HEK293 (cell line): ENCODE measurements at regions not wholly inside any gene's neighbourhood (a gene's known extent, or its start where the extent isn't known, plus 50 kb on each side); places are given as distances from the start of the nearest gene placed in this dataset.
A peak's percentile ranks its signal among the peaks of the same experiment; 100 is the strongest.

Experiments used
- GLIS2 ChIP-seq: fragments of 450-650 bp; formaldehyde crosslinking; IDR thresholded peaks from 2 replicates; pipeline ENCODE4 v1.5.1; 2016; ENCODE audit warnings: missing biosample characterization, missing genetic modification characterization
- SP2 ChIP-seq: fragments of 450-650 bp; formaldehyde crosslinking; IDR thresholded peaks from 2 replicates; pipeline ENCODE4 v1.5.1; 2016; ENCODE audit warnings: missing biosample characterization, missing genetic modification characterization
- ZBTB26 ChIP-seq: fragments of 450-650 bp; formaldehyde crosslinking; optimal IDR thresholded peaks from 2 replicates; pipeline ENCODE3; 2016; ENCODE audit warnings: missing biosample characterization, mild to moderate bottlenecking, missing genetic modification characterization
- ZFHX2 ChIP-seq: fragments of 450-650 bp; formaldehyde crosslinking; conservative IDR thresholded peaks from 2 replicates; pipeline ENCODE4 v1.5.1; 2016; ENCODE audit warnings: missing biosample characterization, missing genetic modification characterization
- ZNF791 ChIP-seq: fragments of 450-650 bp; formaldehyde crosslinking; IDR thresholded peaks from 2 replicates; pipeline ENCODE4 v1.5.1; 2016; ENCODE audit warnings: missing biosample characterization, missing genetic modification characterization
- TF ChIP-seq, protein P1 (sequence below): fragments of 450-650 bp; formaldehyde crosslinking; IDR thresholded peaks from 2 replicates; pipeline ENCODE4 v1.5.1; 2016; ENCODE audit warnings: missing biosample characterization, missing genetic modification characterization

DNA sequence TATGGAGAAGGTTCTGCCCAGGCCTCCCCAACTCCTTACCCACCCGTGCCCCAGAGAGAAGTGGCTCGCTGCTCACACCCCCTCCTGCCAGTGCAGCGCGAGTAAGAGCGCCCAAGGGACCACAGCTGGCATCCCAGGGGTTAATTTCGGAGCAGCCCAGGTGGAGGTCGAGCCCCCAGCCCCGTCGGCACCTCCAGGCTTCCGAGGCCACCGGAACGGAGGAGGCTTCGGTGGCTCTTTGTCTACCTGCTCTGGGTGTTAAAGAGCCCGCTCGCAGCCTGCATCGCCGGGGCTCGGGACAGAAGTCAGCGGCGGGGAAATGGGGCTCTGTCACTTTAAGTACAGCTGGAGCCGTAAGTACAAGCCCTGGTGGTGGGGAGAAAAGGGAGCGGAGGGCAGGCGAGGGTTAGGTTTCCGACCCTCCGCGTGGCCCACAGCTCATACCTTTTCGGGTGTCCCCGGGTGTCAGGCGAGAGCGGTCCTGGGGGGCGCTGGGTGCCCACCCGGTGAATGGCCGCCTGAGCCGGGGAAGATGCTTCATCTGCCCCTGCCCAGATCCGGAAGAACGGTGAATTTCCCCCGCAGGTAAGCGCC, 89.4 kb upstream of the IPO9 start:
- TF ChIP-seq SP2 (tag by site-specific recombination) (no peak), ZNF791 (tag by site-specific recombination) (no peak), ZFHX2 (tag by site-specific recombination) (no peak), GLIS2 (tag by site-specific recombination) (peak; percentile 60; the same call in 1 of the 2 replicates), ZBTB26 (tag by site-specific recombination) (no peak)
- TF ChIP-seq, protein P1, sequence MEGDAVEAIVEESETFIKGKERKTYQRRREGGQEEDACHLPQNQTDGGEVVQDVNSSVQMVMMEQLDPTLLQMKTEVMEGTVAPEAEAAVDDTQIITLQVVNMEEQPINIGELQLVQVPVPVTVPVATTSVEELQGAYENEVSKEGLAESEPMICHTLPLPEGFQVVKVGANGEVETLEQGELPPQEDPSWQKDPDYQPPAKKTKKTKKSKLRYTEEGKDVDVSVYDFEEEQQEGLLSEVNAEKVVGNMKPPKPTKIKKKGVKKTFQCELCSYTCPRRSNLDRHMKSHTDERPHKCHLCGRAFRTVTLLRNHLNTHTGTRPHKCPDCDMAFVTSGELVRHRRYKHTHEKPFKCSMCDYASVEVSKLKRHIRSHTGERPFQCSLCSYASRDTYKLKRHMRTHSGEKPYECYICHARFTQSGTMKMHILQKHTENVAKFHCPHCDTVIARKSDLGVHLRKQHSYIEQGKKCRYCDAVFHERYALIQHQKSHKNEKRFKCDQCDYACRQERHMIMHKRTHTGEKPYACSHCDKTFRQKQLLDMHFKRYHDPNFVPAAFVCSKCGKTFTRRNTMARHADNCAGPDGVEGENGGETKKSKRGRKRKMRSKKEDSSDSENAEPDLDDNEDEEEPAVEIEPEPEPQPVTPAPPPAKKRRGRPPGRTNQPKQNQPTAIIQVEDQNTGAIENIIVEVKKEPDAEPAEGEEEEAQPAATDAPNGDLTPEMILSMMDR, result peak; percentile 21; the same call in 1 of the 2 replicates
